NOMO-1 (cell line): ENCODE measurements at regions not wholly inside any gene's neighbourhood (a gene's known extent, or its start where the extent isn't known, plus 50 kb on each side); places are given as distances from the start of the nearest gene placed in this dataset.

Experiments used
- DNase-seq, 2 experiments: peaks; one replicate each; lab custom pipeline; 2025; ENCODE audit not compliant: unreplicated experiment in 2 of 2; lab: John Stamatoyannopoulos, UW

GRCh38 chr16:24414534-24414933, 124.8 kb upstream of the RBBP6 start:
- DNase-seq = no peak

GRCh38 chr16:24418733-24419132, 120.6 kb upstream of the RBBP6 start:
- no peak for DNase-seq

- no peak for DNase-seq
Observed at GRCh38 chr16:24423312-24423711, 116.1 kb upstream of the RBBP6 start.

GRCh38 chr16:24424364-24424763, 115.0 kb upstream of the RBBP6 start:
- no peak for DNase-seq

- DNase-seq = no peak
Observed at GRCh38 chr16:24427840-24428239, 111.5 kb upstream of the RBBP6 start.

DNA sequence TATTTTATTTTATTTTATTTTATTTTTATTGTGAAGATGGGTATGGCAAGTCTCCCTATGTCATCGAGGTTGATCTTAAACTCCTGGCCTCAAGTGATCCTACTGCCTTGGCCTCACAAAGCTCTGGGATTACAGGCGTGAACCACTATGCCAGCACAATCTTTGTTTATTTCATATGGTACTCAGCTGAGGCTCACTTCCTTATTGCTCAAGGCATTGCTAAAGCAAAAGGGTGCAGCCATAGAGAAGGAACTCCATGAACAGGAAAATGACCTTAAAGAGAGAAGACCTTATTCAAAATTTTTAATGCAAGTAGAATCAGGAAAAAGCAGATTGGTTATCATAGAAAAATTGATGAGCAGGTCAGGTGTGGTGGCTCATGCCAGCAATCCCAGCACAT, 110.6 kb upstream of the RBBP6 start:
- DNase-seq = peak; percentile 32 to 58

DNA sequence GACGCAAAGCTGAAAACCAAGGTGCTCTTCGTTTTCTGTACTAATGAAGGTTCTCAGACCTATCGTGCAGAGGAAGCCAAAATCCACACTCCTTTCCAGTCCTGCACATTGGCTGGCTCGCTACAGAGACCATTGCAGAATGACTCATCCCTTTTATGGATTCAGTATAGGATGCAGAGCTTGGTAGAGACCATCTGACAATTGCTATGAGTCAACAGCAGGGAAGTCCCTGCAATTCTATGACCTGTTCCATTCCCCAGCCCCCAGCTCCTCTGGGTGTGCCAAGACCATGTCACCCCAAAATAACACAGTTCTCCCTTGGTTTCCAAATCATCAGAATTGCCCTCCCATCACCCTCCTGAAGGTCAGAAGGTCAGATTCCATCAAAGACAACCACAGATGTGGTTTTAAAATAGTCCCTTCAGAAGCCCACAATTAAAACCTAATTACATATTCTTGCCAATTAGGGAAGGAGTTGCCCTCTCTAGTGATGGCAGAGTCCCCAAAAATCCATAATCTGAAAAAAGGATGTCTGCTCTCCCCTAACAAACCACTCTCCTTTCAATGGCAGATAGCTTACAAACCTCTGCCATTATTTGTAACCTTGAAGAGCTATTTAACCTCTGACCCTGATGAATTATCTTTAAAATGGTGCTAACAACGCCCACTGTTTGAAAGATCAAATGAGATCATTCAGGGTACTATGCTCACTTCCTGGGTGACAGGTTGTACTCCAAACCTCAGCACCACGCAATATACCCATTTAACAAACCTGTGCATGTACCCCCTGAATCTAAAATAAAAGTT, 108.2 kb upstream of the RBBP6 start:
- DNase-seq = peak in 1 of 2 experiments; percentile 1

- DNase-seq = no peak
Observed at GRCh38 chr16:24433706-24434105, 105.7 kb upstream of the RBBP6 start.

DNA sequence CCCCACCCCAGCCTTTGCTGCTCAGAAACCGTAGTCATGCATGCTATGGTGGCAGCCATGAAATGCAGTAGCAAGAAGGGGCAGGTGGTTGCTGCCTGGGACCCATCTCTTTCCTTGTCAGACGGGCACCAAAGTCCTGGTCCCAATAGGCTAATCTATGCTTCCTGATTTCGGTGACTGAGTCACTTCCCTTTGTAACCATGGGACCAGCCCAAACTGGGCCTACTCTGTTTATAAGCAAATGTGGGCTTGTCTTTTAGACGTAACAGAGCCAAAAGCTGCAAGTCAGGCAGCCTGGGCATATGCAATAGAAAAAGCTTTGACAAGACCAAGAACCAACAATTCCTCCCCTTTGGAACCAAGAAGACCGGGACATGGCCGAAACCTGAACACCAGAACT, 99.1 kb upstream of the RBBP6 start:
- DNase-seq = peak in 1 of 2 experiments; percentile 50

- no peak for DNase-seq
Observed at GRCh38 chr16:24442631-24443030, 96.7 kb upstream of the RBBP6 start.

GRCh38 chr16:24445216-24445615, 94.2 kb upstream of the RBBP6 start:
- no peak for DNase-seq

- no peak for DNase-seq
Observed at GRCh38 chr16:24446189-24446588, 93.2 kb upstream of the RBBP6 start.

DNA sequence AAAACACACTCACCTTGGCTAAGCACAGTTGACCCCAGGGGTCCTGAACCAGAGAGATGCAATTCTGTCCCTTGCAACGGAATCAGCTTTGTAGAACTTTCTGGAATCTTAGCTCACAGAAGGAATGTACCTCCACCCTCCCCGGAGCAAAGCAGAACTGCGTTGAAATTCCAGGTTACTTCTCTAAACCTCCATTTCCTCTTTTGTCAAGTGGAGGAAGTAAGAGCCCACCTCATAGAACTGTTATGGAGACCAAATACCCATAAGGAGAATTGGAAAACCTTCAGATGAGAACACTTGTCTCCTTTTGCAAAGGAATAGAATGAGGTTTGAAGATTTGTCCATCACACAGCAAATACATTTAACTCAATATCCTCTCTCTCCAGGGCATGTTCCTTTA, 86.6 kb upstream of the RBBP6 start:
- DNase-seq = peak in 1 of 2 experiments; percentile 11

DNA sequence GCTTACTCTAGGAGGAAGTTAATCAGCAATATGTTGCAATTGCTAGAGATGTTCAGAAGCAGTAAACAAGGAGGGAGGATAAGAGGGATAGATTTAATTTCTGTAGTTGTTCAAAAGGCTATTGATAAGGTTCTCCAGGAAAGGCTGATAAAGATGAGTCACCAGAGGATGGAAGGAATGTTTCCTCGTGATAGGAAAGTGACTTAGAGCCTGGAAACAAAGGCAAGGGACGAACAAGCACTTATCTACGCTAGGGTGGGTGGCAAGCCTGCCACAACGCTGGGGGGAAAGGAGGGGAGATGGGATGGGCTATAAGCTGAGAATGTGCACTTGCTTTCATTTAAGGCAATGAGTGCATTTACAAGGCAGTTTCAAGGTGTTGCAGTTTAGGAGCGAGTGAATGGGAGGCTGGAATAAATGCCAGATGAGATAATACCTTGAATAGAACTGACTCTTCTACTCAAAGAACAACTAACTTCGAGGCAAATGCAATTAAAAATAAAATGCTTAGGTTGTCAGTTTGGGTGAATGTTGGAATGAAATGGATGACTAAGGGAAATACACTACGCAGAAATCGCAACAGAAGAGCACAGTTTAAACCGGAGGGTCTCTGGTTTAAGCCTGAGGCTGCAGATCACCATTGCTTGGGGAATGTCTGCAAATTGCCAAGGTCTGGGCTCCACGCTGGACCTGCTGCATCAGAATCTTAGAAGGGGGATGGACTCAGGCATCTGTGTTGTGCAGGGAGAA, 76.0 kb upstream of the RBBP6 start:
- no peak for DNase-seq

GRCh38 chr16:24471561-24472350, 67.6 kb upstream of the RBBP6 start:
- DNase-seq = peak in 1 of 2 experiments; percentile 27

- no peak for DNase-seq
Observed at GRCh38 chr16:24477492-24477891, 61.9 kb upstream of the RBBP6 start.

GRCh38 chr16:24478401-24478800, 61.0 kb upstream of the RBBP6 start:
- no peak for DNase-seq

- DNase-seq = no peak
Observed at GRCh38 chr16:24482681-24483202, 56.6 kb upstream of the RBBP6 start.

GRCh38 chr16:24488045-24488444, 51.3 kb upstream of the RBBP6 start:
- no peak for DNase-seq
